RKO (cell line): ENCODE measurements at regions not wholly inside any gene's neighbourhood (a gene's known extent, or its start where the extent isn't known, plus 50 kb on each side); places are given as distances from the start of the nearest gene placed in this dataset.
A peak's percentile ranks its signal among the peaks of the same experiment; 100 is the strongest.
"Not testable (repeated sequence)": the region's sequence is repeated elsewhere in the genome, so short reads cannot be mapped to it uniquely, and the experiment has no call there.

Experiments
- DNase-seq: peaks from one replicate; pipeline ENCODE4 v3.0.0-alpha.2; 2016; ENCODE audit warnings: low spot score

- no peak for DNase-seq
Observed at GRCh38 chr19:30682146-30682998, 310.2 kb downstream of the ZNF536 start.

- no peak for DNase-seq
Observed at GRCh38 chr19:30681162-30682100, 309.2 kb downstream of the ZNF536 start.

GRCh38 chr19:30680399-30680798 is 308.2 kb downstream of the ZNF536 start:
- not testable (repeated sequence) for DNase-seq

- DNase-seq = no peak
Observed at GRCh38 chr19:30679789-30680188, 307.6 kb downstream of the ZNF536 start.

- DNase-seq = no peak
Observed at GRCh38 chr19:30679153-30679702, 307.0 kb downstream of the ZNF536 start.

DNA sequence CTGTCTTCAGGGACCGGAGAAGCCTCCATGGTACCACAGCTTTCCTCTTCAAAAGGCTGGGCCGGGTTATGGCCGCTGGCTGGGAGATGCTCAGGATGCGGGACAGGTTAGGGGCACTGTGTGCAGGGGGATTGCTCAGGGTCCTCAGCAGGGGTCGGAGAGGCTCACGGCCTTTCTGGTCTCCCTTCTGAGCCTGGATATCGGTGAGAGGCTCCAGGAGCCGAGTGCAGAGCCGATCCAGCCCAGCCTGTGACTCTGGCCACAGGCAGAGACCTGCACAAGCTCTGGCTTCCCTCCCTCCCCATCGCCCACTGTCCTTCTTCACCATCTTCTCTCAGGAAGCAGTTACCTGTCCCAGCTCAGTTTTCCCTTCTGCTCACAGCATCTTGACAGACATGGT is 306.0 kb downstream of the ZNF536 start:
- no peak for DNase-seq

- no peak for DNase-seq
Observed at GRCh38 chr19:30677702-30678101, 305.5 kb downstream of the ZNF536 start.

- no peak for DNase-seq
Observed at GRCh38 chr19:30676990-30677679, 305.0 kb downstream of the ZNF536 start.

DNA sequence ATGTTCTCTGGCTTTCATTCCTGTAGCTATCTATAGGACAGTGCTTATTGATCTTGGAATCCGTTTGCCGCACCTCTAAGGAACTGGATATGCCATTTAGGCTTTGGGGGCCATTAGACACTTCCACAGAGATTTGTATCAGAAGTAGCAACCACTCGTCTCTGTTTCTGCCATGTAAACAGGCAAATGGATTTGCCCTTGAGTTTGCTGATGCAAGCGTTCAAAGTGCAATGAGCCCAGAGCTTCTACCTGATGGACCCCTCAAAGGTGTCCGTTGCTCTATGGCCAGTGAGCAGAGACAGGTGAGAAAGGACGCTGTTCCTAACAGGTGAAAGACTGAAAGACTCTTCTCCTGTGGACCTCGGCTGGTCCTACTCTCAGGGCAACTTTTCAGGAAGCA is 302.9 kb downstream of the ZNF536 start:
- DNase-seq = no peak

- no peak for DNase-seq
Observed at GRCh38 chr19:30674656-30675055, 302.5 kb downstream of the ZNF536 start.

DNA sequence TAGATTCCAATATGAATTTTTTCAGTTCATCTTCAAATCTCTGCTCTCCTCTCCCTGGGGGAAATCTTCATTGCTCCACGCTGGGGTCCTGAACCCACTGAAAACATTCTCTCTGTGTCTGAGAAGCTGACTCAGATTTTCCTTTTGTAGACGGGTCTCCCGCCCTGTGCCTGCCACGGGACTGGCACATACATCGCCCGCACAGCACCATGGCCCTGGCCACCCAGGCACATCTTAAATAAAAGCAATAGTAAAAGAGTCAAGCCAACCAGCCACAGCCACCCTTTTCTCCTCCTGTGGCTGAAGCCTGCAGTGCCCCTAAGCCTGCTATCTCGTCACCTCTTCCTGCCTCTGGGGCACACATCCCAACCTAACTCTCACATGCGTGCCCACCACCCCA is 301.2 kb downstream of the ZNF536 start:
- DNase-seq = no peak

DNA sequence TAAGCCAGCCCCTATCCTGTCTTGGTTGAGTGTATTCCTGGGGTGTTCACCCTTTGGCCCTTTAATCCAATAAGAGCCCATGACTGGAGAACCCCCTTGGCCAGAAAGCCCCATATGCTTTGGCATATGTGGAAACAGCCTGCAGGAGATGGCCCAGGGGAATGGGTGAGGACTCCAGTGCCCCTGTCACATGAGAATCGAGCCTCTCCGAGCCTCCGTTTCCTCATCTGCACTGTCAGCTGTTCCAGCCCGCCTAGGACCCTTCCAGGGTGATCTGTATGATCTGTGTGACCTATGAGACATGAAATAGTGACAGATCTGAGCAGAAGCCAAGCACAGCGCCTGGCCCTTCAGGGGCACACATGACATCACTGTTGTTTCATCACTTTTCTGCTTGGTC is 300.7 kb downstream of the ZNF536 start:
- DNase-seq = no peak

- DNase-seq = no peak
Observed at GRCh38 chr19:30671622-30672051, 299.5 kb downstream of the ZNF536 start.

- no peak for DNase-seq
Observed at GRCh38 chr19:30671367-30671619, 299.1 kb downstream of the ZNF536 start.

DNA sequence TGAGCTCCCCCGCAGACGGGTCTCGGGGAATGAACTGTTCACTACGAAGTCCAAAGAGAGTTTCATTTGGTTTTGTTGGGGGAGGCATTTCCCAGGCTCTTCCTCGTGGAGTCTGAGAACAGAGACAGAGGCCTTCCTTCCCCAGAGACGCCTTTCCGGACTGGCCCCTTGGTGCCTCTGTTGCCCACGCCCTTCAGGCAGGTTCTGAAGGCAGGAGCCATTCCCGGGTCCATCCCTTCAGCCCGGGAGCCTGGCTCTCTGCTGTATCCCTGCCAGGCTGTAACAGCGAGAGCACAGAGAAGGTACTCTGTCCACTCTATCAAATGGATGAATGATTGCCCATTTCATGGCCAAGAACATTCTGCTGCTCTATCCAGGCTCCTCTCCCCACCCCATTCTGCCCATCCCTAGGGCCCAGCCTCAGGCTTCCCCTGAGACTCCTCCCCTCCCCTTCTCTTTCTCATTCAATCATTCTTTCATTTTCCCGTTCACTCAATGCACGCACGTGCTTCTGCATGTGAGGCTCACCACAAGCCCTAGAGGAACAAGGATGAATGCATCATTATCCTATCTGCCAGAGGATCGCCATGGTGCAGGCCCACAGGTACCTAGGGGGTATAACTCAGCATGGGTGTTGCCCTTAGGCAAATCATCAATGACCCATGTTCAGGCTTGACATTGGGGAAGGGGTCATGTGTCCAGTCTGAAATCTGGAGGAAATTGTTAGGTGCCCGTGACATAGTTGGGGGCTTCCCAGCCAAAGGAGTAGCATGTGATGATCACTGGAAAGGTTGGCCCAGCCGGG is 298.6 kb downstream of the ZNF536 start:
- no peak for DNase-seq

DNA sequence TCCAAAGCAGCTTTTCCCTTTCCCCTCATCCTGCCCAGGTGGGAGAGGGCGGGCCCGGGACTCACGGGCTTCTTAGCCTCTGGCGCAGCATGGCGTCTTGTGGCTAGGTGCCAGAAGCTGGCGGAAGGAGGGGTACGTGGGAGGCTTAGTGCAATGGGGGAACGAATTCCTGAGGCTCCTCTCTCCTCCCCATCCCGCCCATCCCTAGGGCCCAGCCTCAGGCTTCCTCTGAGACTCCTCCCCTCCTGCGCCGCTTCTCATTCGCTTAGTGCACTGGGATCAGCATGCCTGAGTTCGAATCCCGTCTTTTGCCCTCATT is 297.8 kb downstream of the ZNF536 start:
- DNase-seq = no peak

GRCh38 chr19:30669329-30670010 is 297.3 kb downstream of the ZNF536 start:
- DNase-seq = peak; percentile 20

- no peak for DNase-seq
Observed at GRCh38 chr19:30668521-30669155, 296.5 kb downstream of the ZNF536 start.

GRCh38 chr19:30667746-30668145 is 295.6 kb downstream of the ZNF536 start:
- no peak for DNase-seq

DNA sequence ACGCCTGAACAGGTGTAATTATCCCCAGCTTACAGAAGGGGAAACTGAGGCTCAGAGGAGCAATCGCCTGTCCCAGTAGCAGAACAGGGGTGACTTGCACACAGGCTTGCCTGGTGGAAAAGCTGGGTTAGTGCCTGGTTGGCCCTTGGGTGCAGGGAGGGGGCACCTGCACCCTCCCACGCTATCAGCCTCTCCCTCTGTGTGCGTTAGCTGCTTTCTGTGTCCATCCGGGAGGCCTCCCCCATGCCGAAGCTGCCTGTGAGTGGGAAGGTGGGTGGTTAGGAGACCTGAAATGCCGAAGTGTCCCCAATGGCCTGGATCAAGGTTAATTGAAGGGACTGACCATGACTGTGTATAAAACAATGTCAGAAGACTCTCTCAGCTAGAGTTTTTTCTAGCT is 295.0 kb downstream of the ZNF536 start:
- DNase-seq = no peak
